Vagina (tissue), 2 donors: ENCODE measurements at regions not wholly inside any gene's neighbourhood (a gene's known extent, or its start where the extent isn't known, plus 50 kb on each side); places are given as distances from the start of the nearest gene placed in this dataset.
"Not testable (repeated sequence)": the region's sequence is repeated elsewhere in the genome, so short reads cannot be mapped to it uniquely, and the experiment has no call there.

ENCODE experiments used
- DNase-seq, 2 donors: peaks; one replicate each; pipeline ENCODE4 v3.0.0-alpha.2; 2017; ENCODE audit errors: extremely low spot score in 2 of 2
- H3K27ac ChIP-seq: fragments of 200-600 bp; sonication (generic); one replicate; pipeline ENCODE4 v1.5.1; 2019
- H3K27me3 ChIP-seq: fragments of 200-600 bp; sonication (generic); one replicate; pipeline ENCODE4 v1.5.1; 2019
- H3K36me3 ChIP-seq, 2 donors: fragments of 200-600 bp; sonication (generic); one replicate each; pipeline ENCODE4 v1.5.1; 2017 to 2019
- H3K4me1 ChIP-seq: fragments of 200-600 bp; sonication (generic); one replicate; pipeline ENCODE4 v1.5.1; 2019
- H3K4me3 ChIP-seq, 2 donors: fragments of 200-600 bp; sonication (generic); 1 replicate in 1 of 2; 2 replicates in 1 of 2; pipeline ENCODE4 v1.5.1; 2016 to 2019
- H3K9me3 ChIP-seq: fragments of 200-600 bp; sonication (generic); one replicate; pipeline ENCODE4 v1.5.1; 2019
- POLR2A ChIP-seq, 2 donors: fragments of 450-650 bp; IDR thresholded peaks; one replicate each; pipeline ENCODE4 v1.6.1; 2017; ENCODE audit warnings: antibody characterized with exemption in 2 of 2, mild to moderate bottlenecking in 2 of 2, moderate library complexity in 2 of 2
- POLR2AphosphoS5 ChIP-seq, 2 donors: sonication (generic); formaldehyde crosslinking; IDR thresholded peaks; one replicate each; pipeline ENCODE4 v1.9.0; 2017; ENCODE audit warnings: antibody characterized with exemption in 2 of 2, mild to moderate bottlenecking in 2 of 2, low read depth in 1 of 2; ENCODE audit not compliant: insufficient read depth in 1 of 2
- intact Hi-C: fragments of 100-400 bp; cut with DNase I; formaldehyde crosslinking; loops from one replicate; pipeline ENCODE4 v1.15.1; 2023
- TF ChIP-seq, protein P1 (sequence below), 3 experiments: fragments of 450-650 bp in 2 of 3; fragments of 200-600 bp in 1 of 3; sonication (generic) in 1 of 3; IDR thresholded peaks; one replicate each; pipeline ENCODE4 v1.5.1; 2017 to 2019; ENCODE audit warnings: antibody characterized with exemption in 3 of 3, mild to moderate bottlenecking in 2 of 3, moderate library complexity in 2 of 3

- H3K9me3 ChIP-seq, H3K4me3 ChIP-seq, H3K27ac ChIP-seq, intact Hi-C loops, H3K36me3 ChIP-seq, H3K4me1 ChIP-seq, DNase-seq, H3K27me3 ChIP-seq: not testable (repeated sequence)
Measured at GRCh38 chr7:9919-10318, 182.5 kb upstream of the FAM20C start.

DNA sequence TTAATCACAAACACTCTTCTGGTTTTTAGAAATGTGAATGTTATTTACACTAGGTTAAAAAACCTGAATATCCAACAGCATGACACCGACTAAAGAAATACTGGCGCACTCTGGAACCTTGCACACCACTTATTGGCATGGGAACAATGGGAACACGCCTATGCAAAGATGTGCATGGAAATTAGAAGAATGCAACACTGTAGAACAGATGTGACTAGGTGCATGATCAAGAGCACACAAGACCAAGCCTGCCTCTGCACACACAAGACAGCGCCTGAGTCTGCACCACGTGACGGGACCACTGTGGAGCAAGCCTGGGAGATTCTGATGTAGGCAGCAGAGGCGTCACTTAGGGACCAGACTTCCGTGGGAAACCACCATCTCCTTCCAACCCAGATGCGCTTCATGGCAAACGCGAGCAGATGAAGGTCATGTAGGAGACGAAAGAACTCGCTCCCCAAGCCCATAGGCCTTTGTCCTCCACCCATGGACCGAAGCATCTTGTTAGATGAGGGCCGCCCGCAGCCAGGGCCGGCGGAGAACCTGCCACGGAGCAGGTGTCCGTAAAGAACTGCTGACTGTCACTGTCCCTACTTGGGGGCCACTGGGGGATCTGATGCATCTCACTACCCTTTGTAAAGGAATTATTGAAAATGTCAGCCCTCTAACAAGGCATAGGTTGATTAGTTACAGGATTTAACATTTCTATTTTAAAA lies 159.6 kb upstream of the FAM20C start:
- intact Hi-C loops, H3K4me1 ChIP-seq, DNase-seq, H3K36me3 ChIP-seq, H3K9me3 ChIP-seq, H3K4me3 ChIP-seq, H3K27ac ChIP-seq, H3K27me3 ChIP-seq: not testable (repeated sequence)

DNA sequence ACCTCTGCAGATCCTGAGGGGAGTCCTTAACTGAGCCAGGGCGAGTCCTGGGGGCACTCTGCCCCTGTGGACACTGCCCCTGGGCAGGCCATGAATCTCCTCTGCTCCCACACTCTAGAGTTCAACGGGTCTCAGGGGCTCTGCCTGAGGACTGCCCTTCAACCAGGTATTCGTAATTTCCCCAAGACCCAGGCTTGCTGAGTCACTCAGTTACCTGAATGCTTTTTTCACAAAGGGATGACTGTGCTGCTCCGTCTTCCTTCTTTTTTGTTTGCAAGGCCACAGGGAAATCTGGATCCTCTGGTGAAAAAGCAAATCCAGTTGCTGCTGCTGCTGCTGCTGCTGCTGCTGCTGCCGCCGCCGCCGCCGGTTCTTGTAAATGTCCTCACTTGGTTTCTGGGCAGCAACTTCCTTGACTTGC lies 157.2 kb upstream of the FAM20C start:
- H3K36me3 ChIP-seq, DNase-seq, H3K27ac ChIP-seq, intact Hi-C loops, H3K9me3 ChIP-seq, H3K4me1 ChIP-seq, H3K4me3 ChIP-seq, H3K27me3 ChIP-seq: not testable (repeated sequence)

DNA sequence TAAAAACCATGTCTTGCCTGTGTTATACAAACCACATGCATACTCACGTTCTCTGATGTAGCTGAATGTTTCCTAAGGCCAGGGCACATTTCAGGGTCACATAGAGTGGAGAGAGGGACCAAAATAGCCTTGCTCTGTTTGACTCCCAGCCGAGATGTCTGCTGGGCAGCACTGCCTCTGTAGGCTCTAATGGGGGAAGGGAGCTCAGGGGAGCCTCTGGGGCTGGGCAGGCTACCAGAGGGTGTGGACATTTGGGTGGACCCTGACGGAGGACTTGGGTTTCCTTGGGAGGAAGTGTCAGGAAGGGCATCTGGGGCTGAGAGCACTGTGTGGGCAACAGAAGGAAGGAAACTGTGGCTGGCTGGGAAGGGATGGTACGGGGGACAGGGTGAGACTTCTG lies 155.8 kb upstream of the FAM20C start:
- H3K9me3 ChIP-seq, H3K36me3 ChIP-seq, H3K4me3 ChIP-seq, H3K4me1 ChIP-seq, H3K27me3 ChIP-seq, DNase-seq, intact Hi-C loops, H3K27ac ChIP-seq: not testable (repeated sequence)

- DNase-seq, H3K4me3 ChIP-seq, H3K27me3 ChIP-seq: not testable (repeated sequence)
Measured at GRCh38 chr7:37656-38055, 154.7 kb upstream of the FAM20C start.

GRCh38 chr7:38444-38843 lies 153.9 kb upstream of the FAM20C start:
- DNase-seq, H3K27ac ChIP-seq, H3K4me3 ChIP-seq, H3K4me1 ChIP-seq, H3K27me3 ChIP-seq, H3K36me3 ChIP-seq, H3K9me3 ChIP-seq, intact Hi-C loops: not testable (repeated sequence)

More at GRCh38 chr7:37656-38055, 154.7 kb upstream of the FAM20C start:
- H3K27ac ChIP-seq, H3K9me3 ChIP-seq, intact Hi-C loops, H3K4me1 ChIP-seq, H3K36me3 ChIP-seq: not testable (repeated sequence)

GRCh38 chr7:39984-40740 lies 152.2 kb upstream of the FAM20C start:
- H3K4me3 ChIP-seq, DNase-seq, H3K36me3 ChIP-seq, H3K9me3 ChIP-seq, H3K27me3 ChIP-seq, H3K27ac ChIP-seq, intact Hi-C loops, H3K4me1 ChIP-seq: not testable (repeated sequence)

GRCh38 chr7:40799-41750 lies 151.3 kb upstream of the FAM20C start:
- TF ChIP-seq, protein P1, sequence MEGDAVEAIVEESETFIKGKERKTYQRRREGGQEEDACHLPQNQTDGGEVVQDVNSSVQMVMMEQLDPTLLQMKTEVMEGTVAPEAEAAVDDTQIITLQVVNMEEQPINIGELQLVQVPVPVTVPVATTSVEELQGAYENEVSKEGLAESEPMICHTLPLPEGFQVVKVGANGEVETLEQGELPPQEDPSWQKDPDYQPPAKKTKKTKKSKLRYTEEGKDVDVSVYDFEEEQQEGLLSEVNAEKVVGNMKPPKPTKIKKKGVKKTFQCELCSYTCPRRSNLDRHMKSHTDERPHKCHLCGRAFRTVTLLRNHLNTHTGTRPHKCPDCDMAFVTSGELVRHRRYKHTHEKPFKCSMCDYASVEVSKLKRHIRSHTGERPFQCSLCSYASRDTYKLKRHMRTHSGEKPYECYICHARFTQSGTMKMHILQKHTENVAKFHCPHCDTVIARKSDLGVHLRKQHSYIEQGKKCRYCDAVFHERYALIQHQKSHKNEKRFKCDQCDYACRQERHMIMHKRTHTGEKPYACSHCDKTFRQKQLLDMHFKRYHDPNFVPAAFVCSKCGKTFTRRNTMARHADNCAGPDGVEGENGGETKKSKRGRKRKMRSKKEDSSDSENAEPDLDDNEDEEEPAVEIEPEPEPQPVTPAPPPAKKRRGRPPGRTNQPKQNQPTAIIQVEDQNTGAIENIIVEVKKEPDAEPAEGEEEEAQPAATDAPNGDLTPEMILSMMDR (IDR thresholded peaks at IDR 0.05) = no peak
- TF ChIP-seq POLR2A (IDR thresholded peaks at IDR 0.05) (no peak), POLR2AphosphoS5 (IDR thresholded peaks at IDR 0.05; ENCODE audit: insufficient read depth in 1 of 2, low read depth in 1 of 2) (no peak)
- H3K27ac ChIP-seq = no peak overlapping the region
- no peaks in the 10 kb centered on the region for H3K27me3 ChIP-seq
- DNase-seq = no peak
- no peaks in the 10 kb centered on the region for H3K9me3 ChIP-seq
- intact Hi-C loops = no loop called here
- H3K4me3 ChIP-seq = no peak overlapping the region
- H3K4me1 ChIP-seq = no peaks in the 10 kb centered on the region
- no peaks in the 10 kb centered on the region for H3K36me3 ChIP-seq
